Heart left ventricle (tissue), 16 donors: ENCODE measurements at regions not wholly inside any gene's neighbourhood (a gene's known extent, or its start where the extent isn't known, plus 50 kb on each side); places are given as distances from the start of the nearest gene placed in this dataset.

Experiments used
- ATAC-seq, 4 donors: fragments of 200-7000 bp; cut with Tn5 transposase; one replicate each; pipeline ENCODE4 v1.9.1; 2020 to 2022; ENCODE audit warnings: moderate library complexity in 4 of 4, mild to moderate bottlenecking in 3 of 4, moderate number of reproducible peaks in 1 of 4
- DNase-seq, 5 donors: peaks; one replicate each; pipeline ENCODE4 v3.0.0-alpha.2; 2020
- H3K27ac ChIP-seq, 12 donors: fragments of 200-600 bp; sonication (generic) in 4 of 12; one replicate each; pipeline versions ENCODE4 v1.5.0 to v1.8.0; 2016 to 2022; ENCODE audit warnings: mild to moderate bottlenecking in 2 of 12
- H3K27me3 ChIP-seq, 9 donors: fragments of 200-600 bp; sonication (generic) in 2 of 9; one replicate each; pipeline versions ENCODE4 v1.5.1 to v1.8.0; 2016 to 2022; ENCODE audit warnings: mild to moderate bottlenecking in 3 of 9
- H3K36me3 ChIP-seq, 9 donors: fragments of 200-600 bp; sonication (generic) in 2 of 9; one replicate each; pipeline versions ENCODE4 v1.5.0 to v1.8.0; 2018 to 2022; ENCODE audit warnings: mild to moderate bottlenecking in 2 of 9
- H3K4me1 ChIP-seq, 12 donors: fragments of 200-600 bp; sonication (generic) in 4 of 12; one replicate each; pipeline versions ENCODE4 v1.5.0 to v1.8.0; 2016 to 2022; ENCODE audit warnings: mild to moderate bottlenecking in 3 of 12
- H3K4me3 ChIP-seq, 12 donors: fragments of 200-600 bp; sonication (generic) in 4 of 12; one replicate each; pipeline versions ENCODE4 v1.5.0 to v1.8.0; 2017 to 2022; ENCODE audit warnings: mild to moderate bottlenecking in 9 of 12, moderate library complexity in 4 of 12
- H3K9me3 ChIP-seq, 12 donors: fragments of 200-600 bp; sonication (generic) in 4 of 12; one replicate each; pipeline versions ENCODE4 v1.5.0 to v1.8.0; 2016 to 2022; ENCODE audit warnings: mild to moderate bottlenecking in 1 of 12
- POLR2A ChIP-seq, 2 donors: fragments of 450-650 bp; IDR thresholded peaks; one replicate each; pipeline ENCODE4 v1.6.1; 2017; ENCODE audit warnings: antibody characterized with exemption in 2 of 2, mild to moderate bottlenecking in 2 of 2, moderate library complexity in 2 of 2
- WGBS, 4 donors: extraction: QIAGEN DNeasy Blood & Tissue Kit in 2 of 4; methylation state at CpG; one replicate each; pipeline versions ENCODE4 v1.1.5 to v1.1.7; 2013 to 2018; 5-methylcytosine and 5-hydroxymethylcytosine counted together
- intact Hi-C, 10 donors: fragments of 100-400 bp; cut with DNase I; formaldehyde crosslinking; loops; one replicate each; pipeline versions ENCODE4 v1.11.1 to v1.14.2; 2022
- TF ChIP-seq, protein P1 (sequence below), 12 donors: fragments of 200-600 bp; sonication (generic) in 4 of 12; IDR thresholded peaks; one replicate each; pipeline versions ENCODE4 v1.5.0 to v1.8.0; 2018 to 2022; ENCODE audit warnings: antibody characterized with exemption in 12 of 12, mild to moderate bottlenecking in 5 of 12
- donor health status: ischemic (EF 13 %, LVEDD 7.1; RV severe dilation, severe dysfunction).
- donor health status: healthy with polysubstance abuse.
- donor health status: DM: no; HTN: yes; CAD: no.
- donor health status: DM: no; HTN: no; CAD: no.
- donor health status: ischemic (EF 25% LVEDD 6.9; RV normal size, moderate dysfunction).
- donor health status: ischemic (EF 25% LVEDD 5.7; RV mildly dilated, moderate dysfunction).
- donor health status: healthy.
- donor health status: DM: yes; HTN: yes; CAD: no.
- donor health status: ischemic (EF 35%, LVEDD 5.7; RV mildly dilated, moderate dysfunction).
- donor health status: nonischemic (EF 11% LVEDD 7.7; RV severe dilation, severe dysfunction).
- donor health status: DM: yes; HTN: yes; CAD: no.
- donor health status: PGD.
- donor health status: ischemic (EF 29% LVEDD 5.4; RV normal size, mild dysfunction).
- donor health status: nonischemic (EF 23%, LVEDD 6.1; RV moderate dilation, normal function).

- Histone ChIP-seq H3K4me3 (no peak overlapping the region), H3K9me3 (no peaks in the 10 kb centered on the region), H3K4me1 (no peaks in the 10 kb centered on the region), H3K27ac (no peak overlapping the region), H3K36me3 (no peaks in the 10 kb centered on the region), H3K27me3 (no peaks in the 10 kb centered on the region)
- intact Hi-C loops: no loop called here
- TF ChIP-seq, protein P1, sequence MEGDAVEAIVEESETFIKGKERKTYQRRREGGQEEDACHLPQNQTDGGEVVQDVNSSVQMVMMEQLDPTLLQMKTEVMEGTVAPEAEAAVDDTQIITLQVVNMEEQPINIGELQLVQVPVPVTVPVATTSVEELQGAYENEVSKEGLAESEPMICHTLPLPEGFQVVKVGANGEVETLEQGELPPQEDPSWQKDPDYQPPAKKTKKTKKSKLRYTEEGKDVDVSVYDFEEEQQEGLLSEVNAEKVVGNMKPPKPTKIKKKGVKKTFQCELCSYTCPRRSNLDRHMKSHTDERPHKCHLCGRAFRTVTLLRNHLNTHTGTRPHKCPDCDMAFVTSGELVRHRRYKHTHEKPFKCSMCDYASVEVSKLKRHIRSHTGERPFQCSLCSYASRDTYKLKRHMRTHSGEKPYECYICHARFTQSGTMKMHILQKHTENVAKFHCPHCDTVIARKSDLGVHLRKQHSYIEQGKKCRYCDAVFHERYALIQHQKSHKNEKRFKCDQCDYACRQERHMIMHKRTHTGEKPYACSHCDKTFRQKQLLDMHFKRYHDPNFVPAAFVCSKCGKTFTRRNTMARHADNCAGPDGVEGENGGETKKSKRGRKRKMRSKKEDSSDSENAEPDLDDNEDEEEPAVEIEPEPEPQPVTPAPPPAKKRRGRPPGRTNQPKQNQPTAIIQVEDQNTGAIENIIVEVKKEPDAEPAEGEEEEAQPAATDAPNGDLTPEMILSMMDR (IDR thresholded peaks at IDR 0.05): no peak
- TF ChIP-seq POLR2A (IDR thresholded peaks at IDR 0.05): no peak
- ATAC-seq (no peak), DNase-seq (no peak)
- WGBS, 4 donors: 80 to 87% (median 82%) methylated on average over 3 of the region's 3 CpGs
These were observed 180.3 kb downstream of the AXIN2 start for GRCh38 chr17:65381152-65381551.

DNA sequence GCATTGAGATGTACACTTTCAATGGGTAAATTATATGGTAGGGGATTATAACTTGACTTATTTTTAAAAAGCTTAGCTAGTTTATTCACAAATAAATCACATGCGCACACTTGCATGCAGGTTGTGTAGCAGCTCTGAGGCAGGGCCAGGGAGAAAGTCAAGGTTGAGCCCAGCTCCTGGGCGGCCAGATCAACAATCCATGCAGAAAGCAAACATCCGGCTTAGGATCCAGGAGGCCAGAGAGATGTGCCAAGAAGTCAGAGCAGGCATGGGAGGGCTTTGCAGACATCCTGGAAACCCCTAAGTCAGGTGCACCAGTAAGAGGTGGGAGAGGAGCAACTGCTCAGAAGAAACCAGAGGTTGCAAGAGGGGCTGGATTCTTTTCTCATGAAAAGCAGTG, 186.5 kb downstream of the AXIN2 start:
- no peak for DNase-seq
- Histone ChIP-seq H3K4me3 (no peak overlapping the region), H3K27ac (no peak overlapping the region), H3K4me1 (no peaks in the 10 kb centered on the region), H3K36me3 (no peaks in the 10 kb centered on the region), H3K27me3 (peaks cover 0 to 19% (median 0%) of the 10 kb centered on the region in 9 donors), H3K9me3 (no peaks in the 10 kb centered on the region)
- TF ChIP-seq, protein P1 (IDR thresholded peaks at IDR 0.05): no peak
- no peak for TF ChIP-seq POLR2A (IDR thresholded peaks at IDR 0.05)
- intact Hi-C loops: no loop called here
- 83 to 89% (median 85%) methylated on average over 3 of the region's 3 CpGs for WGBS, 4 donors
- ATAC-seq: no peak

GRCh38 chr17:65371702-65372101, 189.7 kb downstream of the AXIN2 start:
- Histone ChIP-seq H3K4me1 (no peaks in the 10 kb centered on the region), H3K9me3 (no peaks in the 10 kb centered on the region), H3K36me3 (no peaks in the 10 kb centered on the region), H3K4me3 (no peak overlapping the region), H3K27me3 (peaks cover 0 to 19% (median 0%) of the 10 kb centered on the region in 9 donors), H3K27ac (no peak overlapping the region)
- ATAC-seq: peak in 3 of 4 donors; percentile 33 to 39 (median 36)
- peak in 3 of 5 donors; percentile 21 to 64 (median 35) for DNase-seq
- 63 to 74% (median 68%) methylated on average over 2 of the region's 2 CpGs for WGBS, 4 donors
- intact Hi-C loops: no loop called here
- TF ChIP-seq, protein P1 (IDR thresholded peaks at IDR 0.05): no peak
- no peak for TF ChIP-seq POLR2A (IDR thresholded peaks at IDR 0.05)

- Histone ChIP-seq H3K4me1 (no peaks in the 10 kb centered on the region), H3K4me3 (no peak overlapping the region), H3K9me3 (no peaks in the 10 kb centered on the region), H3K27ac (no peak overlapping the region), H3K36me3 (no peaks in the 10 kb centered on the region), H3K27me3 (peaks cover 0 to 19% (median 0%) of the 10 kb centered on the region in 9 donors)
- intact Hi-C loops: no loop called here
- no peak for TF ChIP-seq POLR2A (IDR thresholded peaks at IDR 0.05)
- TF ChIP-seq, protein P1 (IDR thresholded peaks at IDR 0.05): no peak
- 29 to 40% (median 31%) methylated on average over 13 to 15 of the region's 15 CpGs for WGBS, 4 donors
- ATAC-seq (peak in 1 of 4 donors; percentile 38), DNase-seq (no peak)
These were observed 190.7 kb downstream of the AXIN2 start for GRCh38 chr17:65370669-65371131.
